ENCODE measurements at regions not wholly inside any gene's neighbourhood (a gene's known extent, or its start where the extent isn't known, plus 50 kb on each side); places are given as distances from the start of the nearest gene placed in this dataset.

GRCh38 chr3:162111861-162112260 lies 615.3 kb downstream of the OTOL1 start:
- TF ChIP-seq CTCF (IDR thresholded peaks at IDR 0.05) (no peak), POLR2AphosphoS5 (IDR thresholded peaks at IDR 0.05; ENCODE audit: insufficient read depth in 1 of 2, low read depth in 1 of 2) (no peak), POLR2A (IDR thresholded peaks at IDR 0.05) (no peak)
